T-helper 17 cell (primary cell): ENCODE measurements at regions not wholly inside any gene's neighbourhood (a gene's known extent, or its start where the extent isn't known, plus 50 kb on each side); places are given as distances from the start of the nearest gene placed in this dataset.

Experiments
- ATAC-seq: fragments of 150-1000 bp; cut with Tn5 transposase; 2 replicates; pipeline ENCODE4 v1.10.0; 2021; ENCODE audit warnings: mild to moderate bottlenecking, moderate library complexity
- DNase-seq, 3 donors: peaks; one replicate each; pipeline versions ENCODE4 v3.0.0 to v3.0.0-alpha.2; 2020 to 2021
- H3K9me3 ChIP-seq: one replicate; pipeline ENCODE4 v1.7.0; 2013; ENCODE audit warnings: low read length, mild to moderate bottlenecking; ENCODE audit not compliant: control insufficient read depth, poor library complexity, severe bottlenecking
- H3K27ac Mint-ChIP-seq: one replicate; pipeline ENCODE4 v1.8.0; 2022; ENCODE audit warnings: mild to moderate bottlenecking, moderate library complexity, mixed read lengths
- H3K27me3 Mint-ChIP-seq: one replicate; pipeline ENCODE4 v1.8.0; 2022; ENCODE audit warnings: mixed read lengths
- H3K36me3 Mint-ChIP-seq: one replicate; pipeline ENCODE4 v1.8.0; 2022; ENCODE audit warnings: low read depth, mixed read lengths
- H3K4me1 Mint-ChIP-seq: one replicate; pipeline ENCODE4 v1.8.0; 2022; ENCODE audit warnings: mild to moderate bottlenecking, mixed read lengths
- H3K4me3 Mint-ChIP-seq: one replicate; pipeline ENCODE4 v1.8.0; 2022; ENCODE audit warnings: mild to moderate bottlenecking, moderate library complexity, mixed read lengths

DNA sequence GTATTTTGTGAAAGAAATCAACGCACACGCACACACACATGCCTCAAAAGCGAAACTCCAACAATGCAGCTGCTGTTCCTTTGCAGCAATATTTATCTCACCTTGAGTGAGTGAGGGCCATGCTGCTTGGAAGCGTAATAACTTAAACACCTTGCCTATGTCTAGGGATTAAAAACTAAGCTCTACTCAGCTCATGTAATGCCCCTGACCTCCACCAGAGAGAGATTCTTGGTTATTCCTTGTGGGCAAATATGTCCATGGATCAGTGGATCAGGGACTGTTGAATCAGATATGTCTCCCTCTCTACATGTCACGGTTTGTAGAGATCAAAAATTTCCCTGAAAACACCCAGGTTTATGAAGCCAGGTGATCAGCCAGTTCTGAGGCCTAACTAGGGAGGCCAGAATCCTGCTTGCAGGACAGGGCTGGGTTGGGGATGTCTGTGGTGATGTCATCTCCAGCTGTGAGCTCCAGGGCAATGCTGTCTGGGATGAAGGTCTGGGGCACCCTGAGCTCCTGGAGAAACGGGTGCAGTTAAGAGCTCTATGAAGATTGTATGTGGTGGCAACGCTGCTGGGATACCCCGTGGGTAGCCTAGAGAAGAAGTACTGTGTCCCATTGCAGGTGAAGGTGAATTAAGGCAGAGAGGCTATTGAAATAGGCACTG, 149.4 kb downstream of the KCNJ12 start:
- no peak overlapping the region for H3K27ac Mint-ChIP-seq
- H3K36me3 Mint-ChIP-seq = no peaks in the 10 kb centered on the region
- H3K4me3 Mint-ChIP-seq = no peak overlapping the region
- H3K9me3 ChIP-seq = no peaks in the 10 kb centered on the region
- ATAC-seq (no peak), DNase-seq (no peak)
- peaks cover 5% of the 10 kb centered on the region for H3K4me1 Mint-ChIP-seq
- H3K27me3 Mint-ChIP-seq = peaks cover 25% of the 10 kb centered on the region

DNA sequence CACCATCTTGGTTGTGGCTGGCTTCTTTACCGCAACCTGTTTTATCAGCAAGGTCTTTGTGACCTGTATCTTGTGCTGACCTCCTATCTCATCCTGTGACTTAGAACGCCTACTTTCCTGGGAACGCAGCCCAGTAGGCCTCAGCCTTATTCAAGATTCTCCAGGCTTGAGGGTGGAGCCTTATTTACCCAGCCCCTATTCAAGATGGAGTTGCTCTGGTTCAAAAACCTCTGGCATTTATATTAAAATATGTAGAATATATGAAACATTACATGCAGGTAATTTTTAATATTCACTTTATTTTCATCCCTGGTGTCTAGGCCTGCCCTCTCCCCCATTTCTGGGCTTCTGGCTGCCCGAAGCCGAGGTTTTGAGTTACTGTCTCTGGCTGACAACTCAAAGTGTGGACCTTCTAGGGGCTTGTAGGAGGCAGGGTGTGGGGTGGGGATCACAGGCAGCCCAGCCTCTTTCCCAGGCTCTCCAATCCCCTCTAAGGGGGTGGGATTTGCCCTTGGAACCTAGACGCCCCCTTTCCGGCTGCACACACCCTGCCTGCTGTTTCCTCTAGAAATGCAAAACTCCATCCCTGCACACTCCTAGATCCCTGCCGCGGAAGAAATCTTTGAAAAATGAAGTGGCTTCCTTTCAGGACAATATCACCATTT, 152.0 kb downstream of the KCNJ12 start:
- Mint-ChIP-seq H3K27ac (no peak overlapping the region), H3K27me3 (peaks cover 8% of the 10 kb centered on the region), H3K4me3 (no peak overlapping the region), H3K36me3 (peaks cover 5% of the 10 kb centered on the region), H3K4me1 (peaks cover 5% of the 10 kb centered on the region)
- ATAC-seq = no peak
- no peaks in the 10 kb centered on the region for H3K9me3 ChIP-seq
- DNase-seq = no peak

DNA sequence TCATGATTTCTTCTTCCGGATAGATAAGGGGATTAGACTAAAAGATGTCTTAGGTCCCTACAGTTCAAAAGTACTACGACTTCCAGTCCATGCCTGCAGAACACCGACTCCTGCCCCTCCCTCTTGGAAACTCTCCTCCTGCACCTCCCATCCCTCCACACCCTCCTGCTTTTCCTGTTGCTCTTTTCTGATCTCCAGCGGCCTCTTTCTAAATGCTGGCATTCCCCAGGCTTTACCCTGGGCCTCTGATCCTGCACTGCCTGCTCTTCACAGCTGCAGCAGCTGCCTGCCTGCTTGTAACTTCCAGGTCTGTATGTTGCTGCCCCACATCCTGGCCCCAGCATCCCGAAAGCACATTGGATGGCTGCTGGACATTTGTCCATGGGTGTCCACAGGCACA, 154.2 kb downstream of the KCNJ12 start:
- Mint-ChIP-seq H3K4me3 (no peak overlapping the region), H3K27me3 (no peaks in the 10 kb centered on the region), H3K27ac (no peak overlapping the region), H3K4me1 (peaks cover 5% of the 10 kb centered on the region), H3K36me3 (peaks cover 9% of the 10 kb centered on the region)
- no peaks in the 10 kb centered on the region for H3K9me3 ChIP-seq
- no peak for ATAC-seq
- no peak for DNase-seq

DNA sequence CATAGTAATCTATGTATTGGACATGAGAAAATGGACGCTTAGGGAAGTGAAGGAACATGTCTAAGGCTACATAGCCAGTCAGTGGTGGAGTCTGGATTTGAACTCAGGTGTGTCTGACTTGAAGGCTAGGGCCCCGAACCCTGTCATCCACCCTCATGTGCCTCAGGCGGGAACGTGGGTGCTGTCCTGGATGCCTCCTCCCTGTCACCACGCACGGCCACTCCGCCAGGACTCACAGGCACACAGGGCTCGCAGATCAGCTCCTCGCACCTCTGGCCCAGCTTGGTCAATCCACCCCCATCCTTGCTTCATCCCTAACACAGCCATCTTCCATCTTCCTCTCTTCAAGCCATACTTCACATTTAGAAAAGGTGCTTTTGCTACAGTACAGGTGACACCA, 154.7 kb downstream of the KCNJ12 start:
- H3K4me3 Mint-ChIP-seq = no peak overlapping the region
- H3K27me3 Mint-ChIP-seq = no peaks in the 10 kb centered on the region
- no peak for ATAC-seq
- H3K4me1 Mint-ChIP-seq = peaks cover 5% of the 10 kb centered on the region
- no peaks in the 10 kb centered on the region for H3K9me3 ChIP-seq
- peaks cover 9% of the 10 kb centered on the region for H3K36me3 Mint-ChIP-seq
- H3K27ac Mint-ChIP-seq = peak overlapping the region; percentile 47
- DNase-seq = no peak

DNA sequence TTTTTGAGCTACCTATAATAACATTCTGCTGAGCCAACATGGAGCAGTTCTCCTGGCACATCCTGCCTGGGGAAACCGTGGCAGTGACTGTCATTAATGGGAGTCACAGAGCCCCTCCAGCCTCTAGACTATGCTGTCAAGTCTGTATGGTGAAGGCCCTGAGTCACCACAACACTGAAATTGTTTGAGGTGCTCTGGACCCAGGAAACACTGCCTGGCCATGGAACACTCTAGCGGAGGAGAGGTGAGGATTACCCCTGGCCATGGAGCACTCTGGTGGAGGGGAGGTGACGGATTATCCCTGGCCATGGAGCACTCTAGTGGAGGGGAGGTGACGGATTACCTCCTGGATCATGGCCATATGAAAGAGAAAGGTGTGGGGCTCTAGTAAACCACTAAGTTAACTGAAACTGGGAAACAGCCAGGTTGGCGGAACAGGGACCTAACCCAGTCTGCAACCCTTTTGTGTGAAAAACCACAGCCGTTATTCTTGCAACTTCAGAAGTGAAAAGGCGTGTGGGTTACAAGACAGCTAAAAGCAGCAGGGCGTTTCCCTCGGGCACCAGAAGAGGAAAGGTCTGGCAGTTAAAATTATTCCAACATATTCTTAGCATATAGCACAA, 156.7 kb downstream of the KCNJ12 start:
- peak overlapping the region; percentile 79 for H3K27ac Mint-ChIP-seq
- DNase-seq = no peak
- H3K36me3 Mint-ChIP-seq = peaks cover 9% of the 10 kb centered on the region
- peaks cover 5% of the 10 kb centered on the region for H3K4me1 Mint-ChIP-seq
- no peak overlapping the region for H3K4me3 Mint-ChIP-seq
- no peaks in the 10 kb centered on the region for H3K27me3 Mint-ChIP-seq
- H3K9me3 ChIP-seq = no peaks in the 10 kb centered on the region
- no peak for ATAC-seq

DNA sequence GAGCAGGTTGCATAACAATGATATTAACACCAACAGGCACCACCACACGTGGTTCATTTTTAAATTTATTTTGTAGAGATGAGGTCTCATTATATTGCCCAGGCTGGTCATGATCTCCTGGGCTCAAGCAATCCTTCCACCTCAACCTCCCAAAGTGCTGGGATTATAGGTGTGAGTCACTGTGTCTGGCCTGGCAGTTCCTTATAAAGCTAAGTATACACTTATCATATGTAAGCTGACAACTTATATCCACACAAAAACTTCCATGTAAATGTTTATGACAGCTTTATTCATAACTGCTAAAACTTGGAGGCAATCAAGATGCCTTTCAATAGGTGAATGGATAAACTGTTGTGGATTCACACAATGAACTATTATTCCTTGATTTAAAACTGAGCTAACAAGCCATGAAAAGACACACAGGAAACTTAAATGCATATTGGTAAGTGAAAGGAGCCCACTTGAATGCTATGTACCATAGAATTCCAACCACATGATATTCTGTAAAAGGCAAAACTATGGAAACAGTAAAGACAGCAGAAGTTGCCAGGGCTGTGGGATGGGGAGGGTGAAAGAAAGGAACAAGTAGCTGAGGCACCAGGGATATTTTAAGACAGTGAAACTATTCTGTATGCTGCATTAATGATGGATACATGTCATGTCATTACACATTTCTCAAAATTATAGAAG, 156.5 kb upstream of the KCNJ18 start:
- H3K27me3 Mint-ChIP-seq = no peaks in the 10 kb centered on the region
- peaks cover 9% of the 10 kb centered on the region for H3K36me3 Mint-ChIP-seq
- no peaks in the 10 kb centered on the region for H3K4me1 Mint-ChIP-seq
- H3K4me3 Mint-ChIP-seq = no peak overlapping the region
- ATAC-seq (no peak), DNase-seq (no peak)
- H3K27ac Mint-ChIP-seq = no peak overlapping the region
- no peaks in the 10 kb centered on the region for H3K9me3 ChIP-seq

DNA sequence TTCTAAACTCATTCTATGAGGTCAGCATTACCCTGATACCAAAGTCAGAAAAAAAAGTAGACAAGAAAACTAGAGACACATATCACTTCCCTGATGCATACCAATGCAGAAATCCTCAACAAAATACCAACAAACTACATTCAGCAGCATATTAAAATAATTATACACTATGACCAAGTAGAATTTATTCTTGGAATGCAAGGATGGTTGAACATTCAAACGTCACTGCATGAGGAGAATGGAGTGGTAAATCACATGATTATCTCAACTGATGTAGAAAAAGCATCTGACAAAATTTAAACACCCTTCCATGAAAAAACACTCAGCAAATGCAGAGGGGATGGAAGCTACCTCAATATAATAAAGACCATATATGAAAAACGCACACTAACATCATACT, 155.0 kb upstream of the KCNJ18 start:
- H3K27me3 Mint-ChIP-seq = no peaks in the 10 kb centered on the region
- no peaks in the 10 kb centered on the region for H3K9me3 ChIP-seq
- no peak for DNase-seq
- ATAC-seq = no peak
- H3K36me3 Mint-ChIP-seq = peaks cover 3% of the 10 kb centered on the region
- no peak overlapping the region for H3K27ac Mint-ChIP-seq
- H3K4me1 Mint-ChIP-seq = no peaks in the 10 kb centered on the region
- no peak overlapping the region for H3K4me3 Mint-ChIP-seq

DNA sequence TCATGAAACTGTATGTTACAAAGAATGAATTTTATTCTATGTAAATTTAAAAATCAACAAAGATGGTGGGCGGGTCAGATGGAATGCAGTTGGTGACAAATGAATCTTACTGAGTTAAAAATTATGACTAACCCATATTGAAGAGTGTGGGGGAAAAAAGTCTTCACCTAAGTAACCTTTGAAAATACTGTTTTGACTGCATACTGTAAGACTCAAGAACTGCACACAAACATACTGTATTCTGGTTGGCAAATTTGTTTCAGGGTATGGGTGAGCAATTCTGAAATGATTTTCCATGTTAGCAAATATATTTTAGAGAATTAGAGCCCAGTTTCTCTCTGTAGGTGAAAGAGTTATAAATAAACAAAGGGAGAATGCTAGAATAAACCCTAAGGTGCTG, 153.7 kb upstream of the KCNJ18 start:
- ATAC-seq = no peak
- H3K27me3 Mint-ChIP-seq = no peaks in the 10 kb centered on the region
- H3K4me1 Mint-ChIP-seq = no peaks in the 10 kb centered on the region
- DNase-seq = no peak
- H3K9me3 ChIP-seq = no peaks in the 10 kb centered on the region
- H3K4me3 Mint-ChIP-seq = no peak overlapping the region
- no peak overlapping the region for H3K27ac Mint-ChIP-seq
- peaks cover 3% of the 10 kb centered on the region for H3K36me3 Mint-ChIP-seq

DNA sequence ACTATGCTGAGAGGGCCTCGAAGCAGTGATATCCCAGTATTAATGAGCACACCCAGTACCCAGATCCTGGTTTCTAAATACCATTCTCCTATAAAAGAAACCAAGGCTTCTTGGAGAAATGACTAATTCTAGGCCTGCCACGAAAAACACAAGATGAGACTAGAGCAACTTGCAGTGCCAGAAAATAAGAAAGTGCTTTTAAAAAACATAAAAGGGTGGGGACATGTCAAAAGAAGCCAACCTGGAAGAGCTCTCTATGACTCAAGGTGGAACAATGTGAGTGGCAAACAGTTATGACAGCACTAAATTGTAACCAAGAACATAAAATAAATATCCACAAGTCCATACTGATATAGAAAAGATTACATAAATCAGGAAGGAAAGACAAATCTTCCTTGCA, 153.2 kb upstream of the KCNJ18 start:
- ATAC-seq (no peak), DNase-seq (no peak)
- H3K4me1 Mint-ChIP-seq = no peaks in the 10 kb centered on the region
- no peaks in the 10 kb centered on the region for H3K9me3 ChIP-seq
- no peak overlapping the region for H3K27ac Mint-ChIP-seq
- no peaks in the 10 kb centered on the region for H3K27me3 Mint-ChIP-seq
- peaks cover 3% of the 10 kb centered on the region for H3K36me3 Mint-ChIP-seq
- no peak overlapping the region for H3K4me3 Mint-ChIP-seq

DNA sequence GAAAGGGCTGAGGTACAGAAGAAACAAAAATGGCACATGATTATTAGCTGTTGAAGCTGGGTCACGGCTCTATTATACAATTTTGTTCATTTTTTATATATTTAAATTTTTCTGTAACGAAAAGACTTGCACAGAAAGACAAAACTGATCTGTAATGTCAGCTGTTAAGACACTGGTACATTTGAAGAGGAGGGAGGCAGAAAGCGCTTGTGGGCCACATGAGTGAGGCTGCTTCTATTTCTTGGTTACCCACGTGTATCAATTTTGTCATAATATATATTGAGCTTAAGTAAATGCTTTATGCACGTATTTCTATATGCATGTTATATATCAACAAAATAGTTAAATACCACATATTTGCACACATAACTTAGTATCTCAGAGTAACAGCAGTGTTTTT, 151.8 kb upstream of the KCNJ18 start:
- no peaks in the 10 kb centered on the region for H3K27me3 Mint-ChIP-seq
- no peak for DNase-seq
- no peak for ATAC-seq
- H3K27ac Mint-ChIP-seq = no peak overlapping the region
- no peaks in the 10 kb centered on the region for H3K36me3 Mint-ChIP-seq
- no peaks in the 10 kb centered on the region for H3K9me3 ChIP-seq
- no peaks in the 10 kb centered on the region for H3K4me1 Mint-ChIP-seq
- H3K4me3 Mint-ChIP-seq = no peak overlapping the region

DNA sequence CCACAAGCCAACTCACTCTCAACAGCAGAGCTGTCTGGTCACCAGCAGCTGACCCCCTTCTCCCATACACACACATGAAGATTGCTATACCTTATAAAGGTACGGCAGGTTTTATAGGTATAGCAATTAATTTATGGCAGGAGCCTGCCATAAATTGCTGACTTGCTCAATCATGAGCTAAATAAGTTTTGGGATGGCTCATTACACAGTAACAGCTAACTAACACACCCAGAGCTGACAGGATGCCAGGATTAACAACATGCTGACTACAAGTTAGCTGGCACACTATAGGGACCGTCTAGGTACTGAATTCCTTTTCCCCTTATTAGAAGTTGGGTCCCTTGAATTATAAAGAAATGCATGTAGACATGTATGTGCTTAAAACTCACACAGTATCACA, 150.3 kb upstream of the KCNJ18 start:
- ATAC-seq (no peak), DNase-seq (no peak)
- no peak overlapping the region for H3K27ac Mint-ChIP-seq
- H3K4me3 Mint-ChIP-seq = no peak overlapping the region
- H3K9me3 ChIP-seq = no peaks in the 10 kb centered on the region
- H3K36me3 Mint-ChIP-seq = no peaks in the 10 kb centered on the region
- H3K27me3 Mint-ChIP-seq = no peaks in the 10 kb centered on the region
- peaks cover 3% of the 10 kb centered on the region for H3K4me1 Mint-ChIP-seq

DNA sequence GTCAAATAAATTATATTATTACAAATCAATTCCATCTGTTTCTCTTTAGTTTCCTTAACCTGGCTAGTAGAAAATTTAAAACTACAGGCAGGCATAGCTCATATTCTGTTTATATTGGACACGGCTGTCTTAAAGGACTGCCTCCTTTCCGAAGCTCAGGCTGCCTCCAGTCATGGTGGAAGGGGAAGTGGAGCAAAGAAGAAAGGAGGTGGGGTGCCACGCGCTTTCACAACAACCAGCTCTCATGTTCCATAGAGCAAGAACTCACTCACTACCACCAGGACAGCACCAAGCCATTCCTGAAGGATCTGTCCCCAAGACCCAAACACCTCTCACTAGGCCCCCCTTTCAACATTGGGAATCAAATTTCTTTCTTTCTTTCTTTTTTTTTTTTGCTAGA, 149.3 kb upstream of the KCNJ18 start:
- H3K9me3 ChIP-seq = no peaks in the 10 kb centered on the region
- Mint-ChIP-seq H3K27me3 (no peaks in the 10 kb centered on the region), H3K4me3 (no peak overlapping the region), H3K4me1 (peaks cover 3% of the 10 kb centered on the region), H3K27ac (no peak overlapping the region), H3K36me3 (no peaks in the 10 kb centered on the region)
- ATAC-seq = no peak
- no peak for DNase-seq

DNA sequence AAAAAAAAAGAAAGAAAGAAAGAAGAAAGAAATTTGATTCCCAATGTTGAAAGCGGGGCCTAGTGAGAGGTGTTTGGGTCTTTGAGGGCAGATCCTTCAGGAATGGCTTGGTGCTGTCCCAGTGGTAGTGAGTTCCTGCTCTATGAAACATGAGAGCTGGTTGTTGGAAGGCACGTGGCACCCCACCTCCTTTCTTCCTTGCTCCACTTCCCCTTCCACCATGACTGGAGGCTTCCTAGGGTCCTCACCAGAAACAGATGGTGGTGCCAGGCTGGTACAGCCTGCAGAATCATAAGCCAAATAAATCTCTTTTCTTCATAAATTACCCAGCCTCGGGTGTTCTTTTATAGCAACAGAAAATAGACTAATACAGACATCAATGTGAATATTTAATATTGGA, 147.3 kb upstream of the KCNJ18 start:
- ATAC-seq (no peak), DNase-seq (no peak)
- no peak overlapping the region for H3K27ac Mint-ChIP-seq
- H3K27me3 Mint-ChIP-seq = peaks cover 4% of the 10 kb centered on the region
- peaks cover 6% of the 10 kb centered on the region for H3K36me3 Mint-ChIP-seq
- H3K9me3 ChIP-seq = no peaks in the 10 kb centered on the region
- H3K4me3 Mint-ChIP-seq = no peak overlapping the region
- H3K4me1 Mint-ChIP-seq = peaks cover 17% of the 10 kb centered on the region
